ENCODE measurements at regions not wholly inside any gene's neighbourhood (a gene's known extent, or its start where the extent isn't known, plus 50 kb on each side); places are given as distances from the start of the nearest gene placed in this dataset.

DNA sequence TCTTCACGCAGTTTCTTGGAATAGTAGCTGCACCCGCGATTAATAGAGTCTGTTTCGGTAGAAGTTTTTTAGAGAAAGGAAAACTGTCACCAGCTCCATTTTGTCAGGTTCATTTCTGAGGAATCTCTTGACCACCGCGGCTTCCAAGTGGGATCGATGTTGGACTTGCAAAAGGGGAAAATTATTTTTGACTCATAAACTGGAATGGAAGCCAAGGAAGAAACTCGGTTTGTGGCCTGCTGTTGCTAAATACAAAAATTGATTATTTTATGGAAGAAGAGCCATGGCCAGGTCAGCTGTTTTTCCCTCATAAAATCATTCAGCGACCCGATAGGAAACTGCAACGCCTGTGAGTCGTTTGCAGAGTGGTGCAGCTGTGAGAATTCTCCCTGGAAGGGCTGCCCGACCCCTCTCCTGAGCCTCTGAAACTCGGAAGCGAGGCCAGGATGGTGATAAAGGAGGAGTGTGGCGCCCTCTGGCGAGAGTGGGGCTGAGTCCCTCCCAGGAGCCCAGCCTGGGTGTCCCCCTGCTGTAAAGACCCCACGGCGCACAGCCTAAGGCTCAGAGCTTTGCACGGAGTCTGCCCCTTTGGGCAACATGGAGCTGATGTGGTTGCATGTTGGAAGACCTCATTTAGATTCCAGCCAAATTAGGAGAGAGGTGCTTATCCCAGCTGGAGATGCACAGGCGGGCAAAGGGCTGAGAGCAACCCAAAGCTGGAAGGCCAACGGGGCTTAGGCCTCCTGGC, 83.6 kb upstream of the SLC25A33 start:
- ChIA-PET POLR2A (interaction anchor here (0.6 kb wide), 1 partner anchor 118 kb away, joined by 3 read pairs; no protein-coding TSS in a partner anchor), CTCF (interaction anchor here (0.6 to 8.5 kb wide), 36 partner anchors 9 to 537 kb away, joined by 3 to 66 read pairs (median 4); partner anchors contain the start of gene H6PD)
- H2AFZ ChIP-seq (ENCODE audit: low read depth): no peak overlapping the region
- H3K9me3 ChIP-seq: no peaks in the 10 kb centered on the region
- WGBS (ENCODE audit: low lambda C conversion rate): 74% methylated on average over 14 of the region's 22 CpGs
- no peak overlapping the region for H3K9ac ChIP-seq
- peak overlapping the region in 1 of 2 experiments; percentile 41; a peak in 1 of 4 replicates for H3K4me3 ChIP-seq (ENCODE audit: low read depth in 2 of 2, low read length in 1 of 2)
- TF ChIP-seq, protein P1, sequence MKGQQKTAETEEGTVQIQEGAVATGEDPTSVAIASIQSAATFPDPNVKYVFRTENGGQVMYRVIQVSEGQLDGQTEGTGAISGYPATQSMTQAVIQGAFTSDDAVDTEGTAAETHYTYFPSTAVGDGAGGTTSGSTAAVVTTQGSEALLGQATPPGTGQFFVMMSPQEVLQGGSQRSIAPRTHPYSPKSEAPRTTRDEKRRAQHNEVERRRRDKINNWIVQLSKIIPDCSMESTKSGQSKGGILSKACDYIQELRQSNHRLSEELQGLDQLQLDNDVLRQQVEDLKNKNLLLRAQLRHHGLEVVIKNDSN (IDR thresholded peaks at IDR 0.05; ENCODE audit: borderline replicate concordance, low read depth): no peak
- TF ChIP-seq RAD21 (IDR thresholded peaks at IDR 0.05; ENCODE audit: low read length) (peak; percentile 79), EZH2phosphoT487 (IDR thresholded peaks at IDR 0.05; ENCODE audit: borderline replicate concordance, low read depth) (no peak), CTCF (IDR thresholded peaks at IDR 0.05) (peak; percentile 64), SMC3 (IDR thresholded peaks at IDR 0.05; ENCODE audit: low read depth, low read length) (peak; percentile 88)
- H3K79me2 ChIP-seq (ENCODE audit: insufficient read depth): no peaks in the 10 kb centered on the region
- peaks cover 0 to 5% of the 10 kb centered on the region in 2 experiments; a peak in 1 of 4 replicates for H3K4me1 ChIP-seq (ENCODE audit: control insufficient read depth in 1 of 2, insufficient read depth in 2 of 2, low read depth in 1 of 2, low read length in 1 of 2)
- peaks cover 3% of the 10 kb centered on the region for H3F3A ChIP-seq (replicated peaks; ENCODE audit: insufficient read depth)
- no peak overlapping the region for H3K27ac ChIP-seq (ENCODE audit: low read depth in 2 of 2, low read length in 1 of 2)
- no peak overlapping the region for H3K4me2 ChIP-seq
- H3K36me3 ChIP-seq (replicated peaks in 1 of 2; ENCODE audit: control insufficient read depth in 1 of 2, insufficient read depth in 2 of 2, low read length in 1 of 2): no peaks in the 10 kb centered on the region
- H3K9me2 ChIP-seq: no peaks in the 10 kb centered on the region
- DNase-seq: peak; percentile 79
- no peaks in the 10 kb centered on the region for H3K27me3 ChIP-seq (ENCODE audit: insufficient read depth)
- no peaks in the 10 kb centered on the region for H4K20me1 ChIP-seq (ENCODE audit: insufficient read depth)

DNA sequence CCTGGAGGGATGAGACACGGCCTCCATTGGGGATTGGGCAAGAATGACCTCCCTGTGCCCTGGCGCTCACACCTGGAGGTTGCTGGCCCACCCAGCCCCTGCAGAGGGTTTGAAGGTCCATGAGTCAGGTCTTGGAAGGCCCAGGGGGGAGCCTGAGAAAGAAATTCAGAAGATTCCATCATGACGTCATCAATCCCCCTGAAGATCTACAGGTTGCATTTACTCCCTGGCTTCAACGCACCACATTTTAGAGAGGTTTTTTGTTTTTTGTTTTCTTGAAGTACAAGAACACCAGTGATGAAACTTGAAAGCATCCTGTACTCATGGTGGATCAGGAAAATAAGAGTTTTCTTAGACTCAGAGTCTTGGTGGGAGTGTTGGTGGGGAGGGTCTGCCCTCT, 82.4 kb upstream of the SLC25A33 start:
- Histone ChIP-seq H3K27me3 (ENCODE audit: insufficient read depth) (no peaks in the 10 kb centered on the region), H2AFZ (ENCODE audit: low read depth) (no peak overlapping the region), H3K4me1 (ENCODE audit: control insufficient read depth in 1 of 2, insufficient read depth in 2 of 2, low read depth in 1 of 2, low read length in 1 of 2) (peaks cover 0 to 5% of the 10 kb centered on the region in 2 experiments; a peak in 1 of 4 replicates), H3F3A (replicated peaks; ENCODE audit: insufficient read depth) (peaks cover 3% of the 10 kb centered on the region), H3K4me3 (ENCODE audit: low read depth in 2 of 2, low read length in 1 of 2) (no peak overlapping the region), H3K27ac (ENCODE audit: low read depth in 2 of 2, low read length in 1 of 2) (no peak overlapping the region), H3K9ac (no peak overlapping the region), H3K9me3 (no peaks in the 10 kb centered on the region), H4K20me1 (ENCODE audit: insufficient read depth) (no peaks in the 10 kb centered on the region), H3K79me2 (ENCODE audit: insufficient read depth) (no peaks in the 10 kb centered on the region), H3K4me2 (no peak overlapping the region), H3K9me2 (no peaks in the 10 kb centered on the region), H3K36me3 (replicated peaks in 1 of 2; ENCODE audit: control insufficient read depth in 1 of 2, insufficient read depth in 2 of 2, low read length in 1 of 2) (no peaks in the 10 kb centered on the region)
- ChIA-PET CTCF (interaction anchor here (1.1 to 8.5 kb wide), 6 partner anchors 14 to 209 kb away, joined by 3 to 66 read pairs (median 4); no protein-coding TSS in a partner anchor), POLR2A (no interaction called here)
- no peak for DNase-seq
- WGBS (ENCODE audit: low lambda C conversion rate): 92% methylated on average over 3 of the region's 4 CpGs
- TF ChIP-seq, protein P2, sequence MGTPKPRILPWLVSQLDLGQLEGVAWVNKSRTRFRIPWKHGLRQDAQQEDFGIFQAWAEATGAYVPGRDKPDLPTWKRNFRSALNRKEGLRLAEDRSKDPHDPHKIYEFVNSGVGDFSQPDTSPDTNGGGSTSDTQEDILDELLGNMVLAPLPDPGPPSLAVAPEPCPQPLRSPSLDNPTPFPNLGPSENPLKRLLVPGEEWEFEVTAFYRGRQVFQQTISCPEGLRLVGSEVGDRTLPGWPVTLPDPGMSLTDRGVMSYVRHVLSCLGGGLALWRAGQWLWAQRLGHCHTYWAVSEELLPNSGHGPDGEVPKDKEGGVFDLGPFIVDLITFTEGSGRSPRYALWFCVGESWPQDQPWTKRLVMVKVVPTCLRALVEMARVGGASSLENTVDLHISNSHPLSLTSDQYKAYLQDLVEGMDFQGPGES (IDR thresholded peaks at IDR 0.05; ENCODE audit: low read depth, low read length): no peak
- TF ChIP-seq POLR2AphosphoS5 (IDR thresholded peaks at IDR 0.05; ENCODE audit: low read depth, low read length): no peak
- TF ChIP-seq SMC3 (IDR thresholded peaks at IDR 0.05; ENCODE audit: low read depth, low read length): no peak
- TF ChIP-seq TEAD4 (IDR thresholded peaks at IDR 0.05; ENCODE audit: borderline replicate concordance, insufficient read depth): no peak
- no peak for TF ChIP-seq RCOR1 (IDR thresholded peaks at IDR 0.05; ENCODE audit: low read length)
- no peak for TF ChIP-seq CHD2 (IDR thresholded peaks at IDR 0.05; ENCODE audit: low read length, partially characterized antibody)
- no peak for TF ChIP-seq RFX5 (IDR thresholded peaks at IDR 0.05; ENCODE audit: low read length)
- TF ChIP-seq ELF1 (IDR thresholded peaks at IDR 0.05): no peak
- no peak for TF ChIP-seq FOSL2 (IDR thresholded peaks at IDR 0.05; ENCODE audit: borderline replicate concordance, low read depth)
- TF ChIP-seq ZBTB33 (IDR thresholded peaks at IDR 0.05; ENCODE audit: borderline replicate concordance, low read depth): no peak
- TF ChIP-seq, protein P3, sequence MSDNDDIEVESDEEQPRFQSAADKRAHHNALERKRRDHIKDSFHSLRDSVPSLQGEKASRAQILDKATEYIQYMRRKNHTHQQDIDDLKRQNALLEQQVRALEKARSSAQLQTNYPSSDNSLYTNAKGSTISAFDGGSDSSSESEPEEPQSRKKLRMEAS (IDR thresholded peaks at IDR 0.05; ENCODE audit: low read depth): no peak
- TF ChIP-seq, protein P4, sequence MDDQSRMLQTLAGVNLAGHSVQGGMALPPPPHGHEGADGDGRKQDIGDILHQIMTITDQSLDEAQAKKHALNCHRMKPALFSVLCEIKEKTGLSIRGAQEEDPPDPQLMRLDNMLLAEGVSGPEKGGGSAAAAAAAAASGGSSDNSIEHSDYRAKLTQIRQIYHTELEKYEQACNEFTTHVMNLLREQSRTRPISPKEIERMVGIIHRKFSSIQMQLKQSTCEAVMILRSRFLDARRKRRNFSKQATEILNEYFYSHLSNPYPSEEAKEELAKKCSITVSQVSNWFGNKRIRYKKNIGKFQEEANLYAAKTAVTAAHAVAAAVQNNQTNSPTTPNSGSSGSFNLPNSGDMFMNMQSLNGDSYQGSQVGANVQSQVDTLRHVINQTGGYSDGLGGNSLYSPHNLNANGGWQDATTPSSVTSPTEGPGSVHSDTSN (IDR thresholded peaks at IDR 0.05): no peak
- TF ChIP-seq FOXJ3 (CRISPR knock-in tag; IDR thresholded peaks at IDR 0.05): no peak
- TF ChIP-seq, protein P1 (IDR thresholded peaks at IDR 0.05; ENCODE audit: borderline replicate concordance, low read depth): no peak
- no peak for TF ChIP-seq JUND (IDR thresholded peaks at IDR 0.05)
